ENCODE measurements at regions not wholly inside any gene's neighbourhood (a gene's known extent, or its start where the extent isn't known, plus 50 kb on each side); places are given as distances from the start of the nearest gene placed in this dataset.

DNA sequence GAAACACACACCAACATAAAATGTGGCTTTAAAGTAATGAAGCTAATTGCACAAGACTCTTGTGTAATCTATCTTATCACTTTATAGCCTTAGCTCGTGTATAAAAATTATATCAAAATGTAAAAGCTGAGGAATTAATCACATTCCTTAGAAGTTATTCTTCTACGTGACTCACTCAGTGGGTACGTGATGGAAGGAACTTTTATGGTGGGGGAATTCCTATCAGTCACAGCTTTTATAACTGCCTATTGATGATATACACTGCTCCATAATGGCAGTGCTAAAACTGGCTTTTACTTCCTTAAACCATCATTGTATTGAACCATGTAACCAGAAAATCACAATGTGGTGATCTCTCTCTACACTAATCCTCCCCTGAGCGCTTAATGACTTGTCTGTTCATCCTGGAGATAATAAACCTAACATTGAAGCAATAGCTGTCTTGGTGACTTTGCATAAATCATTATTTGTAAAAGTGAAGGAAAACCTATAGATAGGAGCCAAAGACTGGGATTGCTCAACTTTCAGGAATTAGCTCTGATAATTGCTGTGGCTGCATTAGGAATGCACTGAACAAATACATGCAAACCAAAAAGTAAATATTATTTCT lies 276.7 kb downstream of the GBA3 start:
- TF ChIP-seq CEBPB (IDR thresholded peaks at IDR 0.05; ENCODE audit: low read depth, low read length): peak; percentile 18; the same call in 1 of the 2 replicates
- no peak for TF ChIP-seq MAFK (IDR thresholded peaks at IDR 0.05; ENCODE audit: low read depth, low read length)
- Histone ChIP-seq H4K20me1 (ENCODE audit: insufficient read depth, low read length) (no peaks in the 10 kb centered on the region), H3K18ac (ENCODE audit: low read depth, low read length) (no peak overlapping the region), H3K27ac (ENCODE audit: insufficient read depth, low read length) (no peak overlapping the region), H3K27me3 (ENCODE audit: control insufficient read depth, insufficient read depth, low read length) (no peaks in the 10 kb centered on the region), H2BK5ac (ENCODE audit: low read depth, low read length, poor library complexity, severe bottlenecking) (no peak overlapping the region), H3K4me1 (ENCODE audit: control insufficient read depth, insufficient read depth, low read length) (no peaks in the 10 kb centered on the region), H4K8ac (ENCODE audit: low read depth in 2 of 2, low read length in 2 of 2) (no peak overlapping the region), H3K14ac (replicated peaks; ENCODE audit: low read depth, low read length) (no peak overlapping the region), H3K9me3 (ENCODE audit: control insufficient read depth, insufficient read depth, low read length) (peaks cover 3% of the 10 kb centered on the region; the same call in 1 of the 2 replicates), H3K4ac (ENCODE audit: low read depth, low read length) (no peak overlapping the region), H2BK20ac (ENCODE audit: low read depth, low read length) (no peak overlapping the region), H2AK5ac (ENCODE audit: low read depth, low read length) (no peak overlapping the region), H3K23ac (ENCODE audit: low read depth, low read length) (no peak overlapping the region), H4K5ac (ENCODE audit: low read depth, low read length) (no peak overlapping the region), H4K91ac (ENCODE audit: insufficient read depth, low read depth, low read length) (no peak overlapping the region), H3K36me3 (ENCODE audit: control insufficient read depth, insufficient read depth, low read length) (no peaks in the 10 kb centered on the region), H3K9me1 (ENCODE audit: insufficient read depth, low read length) (no peaks in the 10 kb centered on the region), H3K79me1 (ENCODE audit: low read depth in 1 of 2, low read length in 2 of 2) (no peaks in the 10 kb centered on the region), H2AK9ac (replicated peaks; ENCODE audit: low read depth, low read length, poor library complexity) (no peak overlapping the region), H3K56ac (ENCODE audit: extremely low read depth, insufficient read depth, low read length) (no peak overlapping the region), H2AFZ (replicated peaks; ENCODE audit: low read length, poor library complexity) (no peak overlapping the region), H3K4me2 (ENCODE audit: low read depth, low read length) (no peak overlapping the region), H2BK15ac (ENCODE audit: low read depth, low read length) (no peak overlapping the region), H2BK120ac (ENCODE audit: low read depth, low read length) (no peak overlapping the region), H3K4me3 (ENCODE audit: insufficient read depth, low read depth, low read length) (no peak overlapping the region), H3K9ac (ENCODE audit: low read depth, low read length) (no peak overlapping the region)
- DNase-seq (peak; percentile 4), ATAC-seq (ENCODE audit: low read depth) (no peak)
- POLR2A ChIA-PET (ENCODE audit: unreplicated experiment): no interaction called here
- no TSS peak for BruUV-seq (replicated peaks)
- CTCF ChIA-PET: no interaction called here
- dilution Hi-C loops (cut with HindIII; ENCODE audit: low sequenced_read_pairs, unreplicated experiment): no loop called here
- WGBS, 2 experiments (ENCODE audit: extremely low coverage in 2 of 2, insufficient read length in 1 of 2): no CpG with 5 or more reads among the region's 4 CpGs
- intact Hi-C loops (cut with micrococcal nuclease): no loop called here
- in situ Hi-C loops (cut with MboI; ENCODE audit: low sequenced_read_pairs): no loop called here
